ENCODE measurements at regions not wholly inside any gene's neighbourhood (a gene's known extent, or its start where the extent isn't known, plus 50 kb on each side); places are given as distances from the start of the nearest gene placed in this dataset.

DNA sequence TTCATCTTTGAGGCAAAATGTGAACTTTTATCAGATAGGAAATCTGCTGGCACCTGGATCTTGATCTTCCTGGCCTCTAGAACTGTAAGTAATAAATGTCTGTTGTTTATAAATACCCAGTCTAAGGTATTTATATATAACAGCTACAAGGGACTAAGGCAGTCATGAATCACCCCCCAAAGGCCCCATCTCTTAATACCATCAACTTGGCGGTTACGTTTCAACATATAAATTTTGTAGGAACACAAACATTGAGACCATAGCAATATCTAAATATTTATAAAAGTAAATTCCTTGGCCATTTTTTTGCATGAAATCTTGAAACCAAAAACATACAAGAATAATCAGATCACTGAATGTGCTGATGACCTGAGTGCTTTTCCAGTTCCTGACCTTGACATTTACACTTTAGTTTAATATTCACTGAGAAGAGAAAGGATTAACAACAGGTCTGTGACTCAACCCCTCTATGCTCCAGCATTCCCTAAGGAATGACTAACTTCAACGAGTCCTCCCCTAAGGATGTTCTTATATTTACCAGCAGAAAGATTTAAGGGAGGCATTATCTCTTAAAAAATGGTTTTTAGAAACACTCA, 1438.5 kb upstream of the CELF2 start:
- TF ChIP-seq, protein P1, sequence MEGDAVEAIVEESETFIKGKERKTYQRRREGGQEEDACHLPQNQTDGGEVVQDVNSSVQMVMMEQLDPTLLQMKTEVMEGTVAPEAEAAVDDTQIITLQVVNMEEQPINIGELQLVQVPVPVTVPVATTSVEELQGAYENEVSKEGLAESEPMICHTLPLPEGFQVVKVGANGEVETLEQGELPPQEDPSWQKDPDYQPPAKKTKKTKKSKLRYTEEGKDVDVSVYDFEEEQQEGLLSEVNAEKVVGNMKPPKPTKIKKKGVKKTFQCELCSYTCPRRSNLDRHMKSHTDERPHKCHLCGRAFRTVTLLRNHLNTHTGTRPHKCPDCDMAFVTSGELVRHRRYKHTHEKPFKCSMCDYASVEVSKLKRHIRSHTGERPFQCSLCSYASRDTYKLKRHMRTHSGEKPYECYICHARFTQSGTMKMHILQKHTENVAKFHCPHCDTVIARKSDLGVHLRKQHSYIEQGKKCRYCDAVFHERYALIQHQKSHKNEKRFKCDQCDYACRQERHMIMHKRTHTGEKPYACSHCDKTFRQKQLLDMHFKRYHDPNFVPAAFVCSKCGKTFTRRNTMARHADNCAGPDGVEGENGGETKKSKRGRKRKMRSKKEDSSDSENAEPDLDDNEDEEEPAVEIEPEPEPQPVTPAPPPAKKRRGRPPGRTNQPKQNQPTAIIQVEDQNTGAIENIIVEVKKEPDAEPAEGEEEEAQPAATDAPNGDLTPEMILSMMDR (IDR thresholded peaks at IDR 0.05; ENCODE audit: low read depth, low read length, missing input control): no peak
- TF ChIP-seq FOXA1 (IDR thresholded peaks at IDR 0.05): no peak
- TF ChIP-seq, protein P2, sequence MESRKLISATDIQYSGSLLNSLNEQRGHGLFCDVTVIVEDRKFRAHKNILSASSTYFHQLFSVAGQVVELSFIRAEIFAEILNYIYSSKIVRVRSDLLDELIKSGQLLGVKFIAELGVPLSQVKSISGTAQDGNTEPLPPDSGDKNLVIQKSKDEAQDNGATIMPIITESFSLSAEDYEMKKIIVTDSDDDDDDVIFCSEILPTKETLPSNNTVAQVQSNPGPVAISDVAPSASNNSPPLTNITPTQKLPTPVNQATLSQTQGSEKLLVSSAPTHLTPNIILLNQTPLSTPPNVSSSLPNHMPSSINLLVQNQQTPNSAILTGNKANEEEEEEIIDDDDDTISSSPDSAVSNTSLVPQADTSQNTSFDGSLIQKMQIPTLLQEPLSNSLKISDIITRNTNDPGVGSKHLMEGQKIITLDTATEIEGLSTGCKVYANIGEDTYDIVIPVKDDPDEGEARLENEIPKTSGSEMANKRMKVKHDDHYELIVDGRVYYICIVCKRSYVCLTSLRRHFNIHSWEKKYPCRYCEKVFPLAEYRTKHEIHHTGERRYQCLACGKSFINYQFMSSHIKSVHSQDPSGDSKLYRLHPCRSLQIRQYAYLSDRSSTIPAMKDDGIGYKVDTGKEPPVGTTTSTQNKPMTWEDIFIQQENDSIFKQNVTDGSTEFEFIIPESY (IDR thresholded peaks at IDR 0.05): no peak
- TF ChIP-seq, protein P3, sequence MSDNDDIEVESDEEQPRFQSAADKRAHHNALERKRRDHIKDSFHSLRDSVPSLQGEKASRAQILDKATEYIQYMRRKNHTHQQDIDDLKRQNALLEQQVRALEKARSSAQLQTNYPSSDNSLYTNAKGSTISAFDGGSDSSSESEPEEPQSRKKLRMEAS (IDR thresholded peaks at IDR 0.05): no peak
- TF ChIP-seq, protein P4, sequence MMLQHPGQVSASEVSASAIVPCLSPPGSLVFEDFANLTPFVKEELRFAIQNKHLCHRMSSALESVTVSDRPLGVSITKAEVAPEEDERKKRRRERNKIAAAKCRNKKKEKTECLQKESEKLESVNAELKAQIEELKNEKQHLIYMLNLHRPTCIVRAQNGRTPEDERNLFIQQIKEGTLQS (IDR thresholded peaks at IDR 0.05): no peak
- TF ChIP-seq RAD21 (IDR thresholded peaks at IDR 0.05): no peak
- no peak for TF ChIP-seq SP1 (IDR thresholded peaks at IDR 0.05)
- no peak for TF ChIP-seq YY1 (IDR thresholded peaks at IDR 0.05)
- TF ChIP-seq, protein P5, sequence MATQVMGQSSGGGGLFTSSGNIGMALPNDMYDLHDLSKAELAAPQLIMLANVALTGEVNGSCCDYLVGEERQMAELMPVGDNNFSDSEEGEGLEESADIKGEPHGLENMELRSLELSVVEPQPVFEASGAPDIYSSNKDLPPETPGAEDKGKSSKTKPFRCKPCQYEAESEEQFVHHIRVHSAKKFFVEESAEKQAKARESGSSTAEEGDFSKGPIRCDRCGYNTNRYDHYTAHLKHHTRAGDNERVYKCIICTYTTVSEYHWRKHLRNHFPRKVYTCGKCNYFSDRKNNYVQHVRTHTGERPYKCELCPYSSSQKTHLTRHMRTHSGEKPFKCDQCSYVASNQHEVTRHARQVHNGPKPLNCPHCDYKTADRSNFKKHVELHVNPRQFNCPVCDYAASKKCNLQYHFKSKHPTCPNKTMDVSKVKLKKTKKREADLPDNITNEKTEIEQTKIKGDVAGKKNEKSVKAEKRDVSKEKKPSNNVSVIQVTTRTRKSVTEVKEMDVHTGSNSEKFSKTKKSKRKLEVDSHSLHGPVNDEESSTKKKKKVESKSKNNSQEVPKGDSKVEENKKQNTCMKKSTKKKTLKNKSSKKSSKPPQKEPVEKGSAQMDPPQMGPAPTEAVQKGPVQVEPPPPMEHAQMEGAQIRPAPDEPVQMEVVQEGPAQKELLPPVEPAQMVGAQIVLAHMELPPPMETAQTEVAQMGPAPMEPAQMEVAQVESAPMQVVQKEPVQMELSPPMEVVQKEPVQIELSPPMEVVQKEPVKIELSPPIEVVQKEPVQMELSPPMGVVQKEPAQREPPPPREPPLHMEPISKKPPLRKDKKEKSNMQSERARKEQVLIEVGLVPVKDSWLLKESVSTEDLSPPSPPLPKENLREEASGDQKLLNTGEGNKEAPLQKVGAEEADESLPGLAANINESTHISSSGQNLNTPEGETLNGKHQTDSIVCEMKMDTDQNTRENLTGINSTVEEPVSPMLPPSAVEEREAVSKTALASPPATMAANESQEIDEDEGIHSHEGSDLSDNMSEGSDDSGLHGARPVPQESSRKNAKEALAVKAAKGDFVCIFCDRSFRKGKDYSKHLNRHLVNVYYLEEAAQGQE (IDR thresholded peaks at IDR 0.05): no peak
- TF ChIP-seq JUND (IDR thresholded peaks at IDR 0.05): no peak
- no peak for TF ChIP-seq GABPA (IDR thresholded peaks at IDR 0.05 in 1 of 2, conservative IDR thresholded peaks at IDR 0.05 in 1 of 2)
- no peak for TF ChIP-seq RXRA (IDR thresholded peaks at IDR 0.05)
